Smooth muscle cell (in vitro differentiated cells): ENCODE measurements at regions not wholly inside any gene's neighbourhood (a gene's known extent, or its start where the extent isn't known, plus 50 kb on each side); places are given as distances from the start of the nearest gene placed in this dataset.

Experiments
- DNase-seq: peaks from one replicate; lab custom pipeline; 2025; ENCODE audit not compliant: unreplicated experiment; lab: John Stamatoyannopoulos, UW
- H2AFZ ChIP-seq: fragments of 200-600 bp; sonication (generic); 2 replicates; pipeline ENCODE4 v1.6.0; 2016; ENCODE audit warnings: antibody characterized with exemption, low read depth, mild to moderate bottlenecking
- H3F3A ChIP-seq: fragments of 200-600 bp; sonication (generic); 2 replicates; pipeline ENCODE4 v1.6.0; 2017; ENCODE audit warnings: antibody characterized with exemption, low read depth
- H3K27ac ChIP-seq: fragments of 200-600 bp; sonication (generic); 2 replicates; pipeline ENCODE4 v1.5.1; 2016; ENCODE audit warnings: low read depth, mild to moderate bottlenecking
- H3K27me3 ChIP-seq: fragments of 200-600 bp; sonication (generic); 2 replicates; pipeline ENCODE4 v1.6.1; 2016; ENCODE audit warnings: low read depth, mild to moderate bottlenecking
- H3K36me3 ChIP-seq: fragments of 200-600 bp; sonication (generic); 2 replicates; pipeline ENCODE4 v1.5.1; 2016; ENCODE audit warnings: low read depth
- H3K4me1 ChIP-seq: fragments of 200-600 bp; sonication (generic); 2 replicates; pipeline ENCODE4 v1.5.1; 2016; ENCODE audit warnings: low read depth
- H3K4me2 ChIP-seq: fragments of 200-600 bp; sonication (generic); 2 replicates; pipeline ENCODE4 v1.6.0; 2016; ENCODE audit warnings: mild to moderate bottlenecking
- H3K4me3 ChIP-seq: fragments of 200-600 bp; sonication (generic); 2 replicates; pipeline ENCODE4 v1.5.1; 2016; ENCODE audit warnings: mild to moderate bottlenecking
- H3K79me2 ChIP-seq: fragments of 200-600 bp; sonication (generic); 2 replicates; pipeline ENCODE4 v1.6.0; 2016; ENCODE audit warnings: low read depth, mild to moderate bottlenecking
- H3K9ac ChIP-seq: fragments of 200-600 bp; sonication (generic); 2 replicates; pipeline ENCODE4 v1.6.0; 2016; ENCODE audit warnings: low read depth
- H3K9me3 ChIP-seq: fragments of 200-600 bp; sonication (generic); replicated peaks from 2 replicates; pipeline ENCODE4 v1.5.1; 2016; ENCODE audit warnings: low read depth
- H4K20me1 ChIP-seq: fragments of 200-600 bp; sonication (generic); 2 replicates; pipeline ENCODE4 v1.6.0; 2016; ENCODE audit warnings: low read depth
- WGBS: methylation state at CpG from one replicate; pipeline ENCODE4 v1.1.7; 2016; ENCODE audit warnings: low lambda C conversion rate; 5-methylcytosine and 5-hydroxymethylcytosine counted together
- TF ChIP-seq, protein P1 (sequence below): fragments of 200-600 bp; sonication (generic); IDR thresholded peaks from 2 replicates; pipeline ENCODE4 v1.5.1; 2017; ENCODE audit warnings: borderline replicate concordance, mild to moderate bottlenecking, antibody characterized with exemption; ENCODE audit not compliant: insufficient read depth, poor library complexity, severe bottlenecking

DNA sequence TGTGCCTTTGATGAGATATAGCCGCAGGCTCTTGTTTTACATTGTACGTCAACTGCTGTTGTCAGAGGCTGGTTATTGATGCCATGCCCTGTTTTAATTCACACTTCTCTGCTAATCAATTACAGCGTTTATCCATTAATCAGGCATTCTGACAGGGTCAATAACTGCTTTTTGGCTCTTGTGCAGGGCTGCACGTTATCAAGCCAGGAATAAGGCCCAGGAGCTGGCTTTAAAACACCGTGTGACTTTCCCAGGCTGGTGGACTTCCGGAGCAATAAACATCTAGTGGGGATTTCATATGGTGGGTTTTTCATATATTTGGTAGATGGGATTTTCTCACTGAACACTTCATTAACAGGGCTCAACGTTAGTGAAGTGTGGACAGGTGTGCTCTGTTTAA is 221.7 kb downstream of the TM9SF2 start:
- Histone ChIP-seq H3K4me1 (peaks cover 81% of the 10 kb centered on the region), H3K9ac (no peak overlapping the region), H3K79me2 (no peaks in the 10 kb centered on the region), H3F3A (no peaks in the 10 kb centered on the region), H3K4me2 (no peak overlapping the region), H3K36me3 (no peaks in the 10 kb centered on the region), H2AFZ (no peak overlapping the region), H3K9me3 (no peaks in the 10 kb centered on the region), H3K27ac (no peak overlapping the region), H3K4me3 (no peak overlapping the region), H3K27me3 (no peaks in the 10 kb centered on the region), H4K20me1 (no peaks in the 10 kb centered on the region)
- TF ChIP-seq, protein P1, sequence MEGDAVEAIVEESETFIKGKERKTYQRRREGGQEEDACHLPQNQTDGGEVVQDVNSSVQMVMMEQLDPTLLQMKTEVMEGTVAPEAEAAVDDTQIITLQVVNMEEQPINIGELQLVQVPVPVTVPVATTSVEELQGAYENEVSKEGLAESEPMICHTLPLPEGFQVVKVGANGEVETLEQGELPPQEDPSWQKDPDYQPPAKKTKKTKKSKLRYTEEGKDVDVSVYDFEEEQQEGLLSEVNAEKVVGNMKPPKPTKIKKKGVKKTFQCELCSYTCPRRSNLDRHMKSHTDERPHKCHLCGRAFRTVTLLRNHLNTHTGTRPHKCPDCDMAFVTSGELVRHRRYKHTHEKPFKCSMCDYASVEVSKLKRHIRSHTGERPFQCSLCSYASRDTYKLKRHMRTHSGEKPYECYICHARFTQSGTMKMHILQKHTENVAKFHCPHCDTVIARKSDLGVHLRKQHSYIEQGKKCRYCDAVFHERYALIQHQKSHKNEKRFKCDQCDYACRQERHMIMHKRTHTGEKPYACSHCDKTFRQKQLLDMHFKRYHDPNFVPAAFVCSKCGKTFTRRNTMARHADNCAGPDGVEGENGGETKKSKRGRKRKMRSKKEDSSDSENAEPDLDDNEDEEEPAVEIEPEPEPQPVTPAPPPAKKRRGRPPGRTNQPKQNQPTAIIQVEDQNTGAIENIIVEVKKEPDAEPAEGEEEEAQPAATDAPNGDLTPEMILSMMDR, result no peak
- DNase-seq, result no peak
- WGBS, result 84% methylated on average over 7 of the region's 7 CpGs

DNA sequence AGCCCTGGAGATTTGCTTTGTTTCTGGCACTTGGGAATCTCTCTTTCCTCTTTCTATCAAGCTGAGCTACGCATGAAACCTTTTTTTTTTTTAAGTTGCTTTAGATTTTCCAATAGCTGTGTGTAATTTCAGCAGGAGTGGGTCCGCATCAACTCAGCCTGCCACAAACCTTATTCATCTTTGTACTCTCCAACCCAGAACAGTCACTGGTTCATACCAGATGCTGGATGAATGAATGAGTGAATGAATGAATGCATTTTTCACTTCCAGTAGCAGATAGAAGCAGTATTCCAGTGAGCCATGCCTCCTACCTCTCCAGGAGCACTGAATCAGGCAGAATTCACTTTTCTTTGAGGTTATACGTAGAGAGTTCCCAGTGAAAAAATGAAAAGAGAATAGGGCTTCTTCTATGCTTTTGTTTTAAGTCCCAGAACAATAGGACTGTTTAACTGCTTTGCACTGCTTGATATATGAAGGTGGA is 221.1 kb downstream of the TM9SF2 start:
- no peak for DNase-seq
- Histone ChIP-seq H3K27me3 (no peaks in the 10 kb centered on the region), H3K27ac (no peak overlapping the region), H3K4me1 (peaks cover 75% of the 10 kb centered on the region), H3K9ac (no peak overlapping the region), H3K4me2 (no peak overlapping the region), H3K9me3 (no peaks in the 10 kb centered on the region), H3F3A (no peaks in the 10 kb centered on the region), H3K79me2 (no peaks in the 10 kb centered on the region), H3K4me3 (no peak overlapping the region), H4K20me1 (no peaks in the 10 kb centered on the region), H2AFZ (peak overlapping the region; percentile 24), H3K36me3 (no peaks in the 10 kb centered on the region)
- TF ChIP-seq, protein P1, result no peak
- 79% methylated on average over 3 of the region's 3 CpGs for WGBS

DNA sequence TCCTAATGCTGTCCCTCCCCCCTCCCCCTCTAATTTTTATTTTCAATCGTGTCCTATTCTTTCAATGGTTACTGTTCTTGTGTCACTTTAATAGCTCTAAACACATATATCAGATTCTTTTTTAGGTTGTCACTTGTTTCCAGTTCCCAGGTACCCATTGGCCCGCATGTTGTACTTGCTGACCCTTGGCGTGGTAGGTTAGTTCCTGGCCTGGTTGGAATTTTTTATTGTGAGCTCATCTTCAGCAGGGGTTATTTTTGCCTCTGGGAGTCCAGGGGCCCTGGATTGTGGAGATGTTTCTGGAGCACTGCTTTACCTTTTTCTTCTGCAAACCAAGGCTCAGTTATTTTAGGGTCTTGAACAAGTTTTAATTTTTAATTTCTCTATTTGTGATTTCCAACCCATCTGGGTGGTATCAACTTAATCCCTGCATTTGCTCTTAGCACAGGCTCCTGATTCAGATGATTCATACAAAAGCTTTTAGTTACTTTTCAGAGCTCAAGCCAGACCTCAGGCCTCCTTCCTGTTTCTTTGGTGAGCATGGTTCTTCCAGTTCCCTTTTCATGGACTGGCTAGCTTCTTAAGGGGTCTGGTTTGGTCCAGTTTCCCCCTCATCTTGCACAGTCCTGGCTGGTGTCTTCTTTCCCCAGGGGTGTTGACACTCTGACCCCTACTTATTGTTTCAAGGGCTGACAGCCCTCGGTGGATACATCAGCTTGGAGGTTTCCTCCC is 220.5 kb downstream of the TM9SF2 start:
- H3F3A ChIP-seq, result no peaks in the 10 kb centered on the region
- no peak overlapping the region for H3K27ac ChIP-seq
- H2AFZ ChIP-seq, result peak overlapping the region; percentile 24
- no peaks in the 10 kb centered on the region for H4K20me1 ChIP-seq
- no peaks in the 10 kb centered on the region for H3K36me3 ChIP-seq
- TF ChIP-seq, protein P1, result no peak
- 74% methylated on average over 4 of the region's 4 CpGs for WGBS
- no peaks in the 10 kb centered on the region for H3K27me3 ChIP-seq
- peaks cover 69% of the 10 kb centered on the region for H3K4me1 ChIP-seq
- no peak overlapping the region for H3K4me2 ChIP-seq
- DNase-seq, result no peak
- H3K9ac ChIP-seq, result no peak overlapping the region
- H3K79me2 ChIP-seq, result no peaks in the 10 kb centered on the region
- no peak overlapping the region for H3K4me3 ChIP-seq
- H3K9me3 ChIP-seq, result no peaks in the 10 kb centered on the region
